ENCODE measurements at regions not wholly inside any gene's neighbourhood (a gene's known extent, or its start where the extent isn't known, plus 50 kb on each side); places are given as distances from the start of the nearest gene placed in this dataset.
"Not testable (repeated sequence)": the region's sequence is repeated elsewhere in the genome, so short reads cannot be mapped to it uniquely, and the experiment has no call there.

GRCh38 chr7:118777308-118777707 is 552.8 kb downstream of the ANKRD7 start:
- DNase-seq (ENCODE audit: low read depth), result no peak

GRCh38 chr7:118792682-118793081 is 568.2 kb downstream of the ANKRD7 start:
- DNase-seq (ENCODE audit: low read depth), result no peak

- no peak for DNase-seq (ENCODE audit: low read depth)
Measured at GRCh38 chr7:118793582-118793981, 569.1 kb downstream of the ANKRD7 start.

- DNase-seq (ENCODE audit: low read depth), result no peak
Measured at GRCh38 chr7:118794419-118794818, 569.9 kb downstream of the ANKRD7 start.

GRCh38 chr7:118801366-118801765 is 576.9 kb downstream of the ANKRD7 start:
- DNase-seq (ENCODE audit: low read depth), result no peak

- DNase-seq (ENCODE audit: low read depth), result no peak
Measured at GRCh38 chr7:118802726-118803125, 578.2 kb downstream of the ANKRD7 start.

- DNase-seq (ENCODE audit: low read depth), result no peak
Measured at GRCh38 chr7:118826246-118826645, 601.7 kb downstream of the ANKRD7 start.

GRCh38 chr7:118836933-118837332 is 612.4 kb downstream of the ANKRD7 start:
- no peak for DNase-seq (ENCODE audit: low read depth)

GRCh38 chr7:118839515-118839914 is 615.0 kb downstream of the ANKRD7 start:
- no peak for DNase-seq (ENCODE audit: low read depth)

GRCh38 chr7:118843456-118843855 is 619.0 kb downstream of the ANKRD7 start:
- no peak for DNase-seq (ENCODE audit: low read depth)

- DNase-seq (ENCODE audit: low read depth), result peak; percentile 1
Measured at GRCh38 chr7:118844748-118845147, 620.2 kb downstream of the ANKRD7 start.

- DNase-seq (ENCODE audit: low read depth), result no peak
Measured at GRCh38 chr7:118845791-118846190, 621.3 kb downstream of the ANKRD7 start.

- DNase-seq (ENCODE audit: low read depth), result no peak
Measured at GRCh38 chr7:118846977-118847376, 622.5 kb downstream of the ANKRD7 start.

GRCh38 chr7:118855290-118855689 is 630.8 kb downstream of the ANKRD7 start:
- no peak for DNase-seq (ENCODE audit: low read depth)

- no peak for DNase-seq (ENCODE audit: low read depth)
Measured at GRCh38 chr7:118858651-118859149, 634.2 kb downstream of the ANKRD7 start.

GRCh38 chr7:118861581-118861980 is 637.1 kb downstream of the ANKRD7 start:
- DNase-seq (ENCODE audit: low read depth), result no peak

GRCh38 chr7:118862740-118863139 is 638.2 kb downstream of the ANKRD7 start:
- no peak for DNase-seq (ENCODE audit: low read depth)

GRCh38 chr7:118863966-118864365 is 639.5 kb downstream of the ANKRD7 start:
- DNase-seq (ENCODE audit: low read depth), result no peak

GRCh38 chr7:118867860-118868259 is 643.4 kb downstream of the ANKRD7 start:
- no peak for DNase-seq (ENCODE audit: low read depth)

GRCh38 chr7:118869141-118869540 is 644.6 kb downstream of the ANKRD7 start:
- DNase-seq (ENCODE audit: low read depth), result not testable (repeated sequence)

- DNase-seq (ENCODE audit: low read depth), result no peak
Measured at GRCh38 chr7:118870187-118870586, 645.7 kb downstream of the ANKRD7 start.

- no peak for DNase-seq (ENCODE audit: low read depth)
Measured at GRCh38 chr7:118872568-118872967, 648.1 kb downstream of the ANKRD7 start.

- no peak for DNase-seq (ENCODE audit: low read depth)
Measured at GRCh38 chr7:118877187-118877586, 652.7 kb downstream of the ANKRD7 start.

- DNase-seq (ENCODE audit: low read depth), result no peak
Measured at GRCh38 chr7:118878336-118878735, 653.8 kb downstream of the ANKRD7 start.
